Sigmoid colon (tissue), 4 donors: ENCODE measurements at regions not wholly inside any gene's neighbourhood (a gene's known extent, or its start where the extent isn't known, plus 50 kb on each side); places are given as distances from the start of the nearest gene placed in this dataset.

Experiments
- POLR2AphosphoS5 ChIP-seq, 4 donors: sonication (generic); formaldehyde crosslinking; IDR thresholded peaks; one replicate each; pipeline ENCODE4 v1.6.1; 2017; ENCODE audit warnings: antibody characterized with exemption in 4 of 4
- TF ChIP-seq, protein P1 (sequence below), 4 experiments: fragments of 450-650 bp in 3 of 4; fragments of 200-600 bp in 1 of 4; IDR thresholded peaks; one replicate each; pipeline ENCODE4 v1.5.1; 2016 to 2019; ENCODE audit warnings: antibody characterized with exemption in 4 of 4, mild to moderate bottlenecking in 3 of 4, moderate library complexity in 2 of 4

DNA sequence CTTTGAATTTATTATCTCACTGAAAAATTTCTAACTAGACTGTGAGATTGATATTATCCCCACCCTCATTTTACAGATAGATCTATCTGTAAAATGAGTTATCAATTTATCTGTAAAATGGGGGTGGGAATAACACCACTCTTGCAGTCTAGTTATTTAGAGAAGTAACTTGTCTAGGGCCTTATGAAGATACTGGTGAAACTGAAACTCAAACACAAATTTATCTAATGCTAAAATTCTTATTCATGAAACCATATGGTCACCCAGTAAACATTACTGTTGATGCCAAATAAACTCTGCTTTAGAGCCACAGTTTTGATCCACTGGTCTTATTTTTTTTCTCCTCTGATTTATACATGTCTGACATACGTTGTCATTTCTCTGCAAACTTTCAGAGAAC, 52.1 kb upstream of the SMIM36 start:
- TF ChIP-seq, protein P1, sequence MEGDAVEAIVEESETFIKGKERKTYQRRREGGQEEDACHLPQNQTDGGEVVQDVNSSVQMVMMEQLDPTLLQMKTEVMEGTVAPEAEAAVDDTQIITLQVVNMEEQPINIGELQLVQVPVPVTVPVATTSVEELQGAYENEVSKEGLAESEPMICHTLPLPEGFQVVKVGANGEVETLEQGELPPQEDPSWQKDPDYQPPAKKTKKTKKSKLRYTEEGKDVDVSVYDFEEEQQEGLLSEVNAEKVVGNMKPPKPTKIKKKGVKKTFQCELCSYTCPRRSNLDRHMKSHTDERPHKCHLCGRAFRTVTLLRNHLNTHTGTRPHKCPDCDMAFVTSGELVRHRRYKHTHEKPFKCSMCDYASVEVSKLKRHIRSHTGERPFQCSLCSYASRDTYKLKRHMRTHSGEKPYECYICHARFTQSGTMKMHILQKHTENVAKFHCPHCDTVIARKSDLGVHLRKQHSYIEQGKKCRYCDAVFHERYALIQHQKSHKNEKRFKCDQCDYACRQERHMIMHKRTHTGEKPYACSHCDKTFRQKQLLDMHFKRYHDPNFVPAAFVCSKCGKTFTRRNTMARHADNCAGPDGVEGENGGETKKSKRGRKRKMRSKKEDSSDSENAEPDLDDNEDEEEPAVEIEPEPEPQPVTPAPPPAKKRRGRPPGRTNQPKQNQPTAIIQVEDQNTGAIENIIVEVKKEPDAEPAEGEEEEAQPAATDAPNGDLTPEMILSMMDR (IDR thresholded peaks at IDR 0.05), result no peak
- TF ChIP-seq POLR2AphosphoS5 (IDR thresholded peaks at IDR 0.05), result no peak
